WTC11 (cell line): ENCODE measurements at regions not wholly inside any gene's neighbourhood (a gene's known extent, or its start where the extent isn't known, plus 50 kb on each side); places are given as distances from the start of the nearest gene placed in this dataset.

Source experiments
- CREB1 ChIP-seq: sonication (generic); formaldehyde crosslinking; IDR thresholded peaks from 2 replicates; pipeline ENCODE4 v1.8.0; 2023; ENCODE audit warnings: mild to moderate bottlenecking, missing genetic modification reagents
- SP1 ChIP-seq: sonication (generic); formaldehyde crosslinking; conservative IDR thresholded peaks from 2 replicates; pipeline ENCODE4 v1.8.1; 2022; ENCODE audit warnings: missing genetic modification reagents
- ZNF416 ChIP-seq: fragments of 250-450 bp; sonication (Bioruptor Pico); IDR thresholded peaks from 2 replicates; pipeline ENCODE4 v1.9.0; 2021; ENCODE audit warnings: mild to moderate bottlenecking, inconsistent platforms
- TF ChIP-seq, protein P1 (sequence below): fragments of 200-600 bp; IDR thresholded peaks from 2 replicates; pipeline ENCODE4 v1.8.0; 2022; ENCODE audit warnings: antibody characterized with exemption

DNA sequence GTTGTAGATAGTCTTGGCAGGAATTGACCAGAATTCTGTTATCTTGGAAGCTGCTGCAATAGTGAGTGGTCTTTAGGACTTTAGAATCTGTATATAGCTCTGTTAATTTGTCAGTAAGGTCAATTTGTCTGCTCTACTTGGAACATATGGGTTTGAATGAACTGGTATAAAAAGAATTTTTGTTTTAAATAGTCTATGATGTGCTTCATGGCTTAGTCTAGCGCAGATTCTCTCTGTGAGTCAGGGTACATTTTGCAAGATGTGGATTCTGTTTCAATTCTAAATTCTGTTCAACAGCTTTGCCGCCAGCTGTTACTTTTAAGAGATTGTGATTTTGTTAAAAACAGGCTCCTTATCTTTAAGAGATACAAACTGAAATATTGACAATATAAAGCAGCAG, 135.9 kb upstream of the AGBL1 start:
- TF ChIP-seq CREB1 (no peak), SP1 (CRISPR knock-in tag) (no peak), ZNF416 (CRISPR knock-in tag) (no peak)
- TF ChIP-seq, protein P1, sequence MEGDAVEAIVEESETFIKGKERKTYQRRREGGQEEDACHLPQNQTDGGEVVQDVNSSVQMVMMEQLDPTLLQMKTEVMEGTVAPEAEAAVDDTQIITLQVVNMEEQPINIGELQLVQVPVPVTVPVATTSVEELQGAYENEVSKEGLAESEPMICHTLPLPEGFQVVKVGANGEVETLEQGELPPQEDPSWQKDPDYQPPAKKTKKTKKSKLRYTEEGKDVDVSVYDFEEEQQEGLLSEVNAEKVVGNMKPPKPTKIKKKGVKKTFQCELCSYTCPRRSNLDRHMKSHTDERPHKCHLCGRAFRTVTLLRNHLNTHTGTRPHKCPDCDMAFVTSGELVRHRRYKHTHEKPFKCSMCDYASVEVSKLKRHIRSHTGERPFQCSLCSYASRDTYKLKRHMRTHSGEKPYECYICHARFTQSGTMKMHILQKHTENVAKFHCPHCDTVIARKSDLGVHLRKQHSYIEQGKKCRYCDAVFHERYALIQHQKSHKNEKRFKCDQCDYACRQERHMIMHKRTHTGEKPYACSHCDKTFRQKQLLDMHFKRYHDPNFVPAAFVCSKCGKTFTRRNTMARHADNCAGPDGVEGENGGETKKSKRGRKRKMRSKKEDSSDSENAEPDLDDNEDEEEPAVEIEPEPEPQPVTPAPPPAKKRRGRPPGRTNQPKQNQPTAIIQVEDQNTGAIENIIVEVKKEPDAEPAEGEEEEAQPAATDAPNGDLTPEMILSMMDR = no peak
